ENCODE measurements at regions not wholly inside any gene's neighbourhood (a gene's known extent, or its start where the extent isn't known, plus 50 kb on each side); places are given as distances from the start of the nearest gene placed in this dataset.
"Not testable (repeated sequence)": the region's sequence is repeated elsewhere in the genome, so short reads cannot be mapped to it uniquely, and the experiment has no call there.

- no peak for TF ChIP-seq CTCF (IDR thresholded peaks at IDR 0.05; ENCODE audit: insufficient read depth, low read depth, low read length, missing control alignments)
- no peak for DNase-seq (ENCODE audit: low read depth)
- no peak overlapping the region for H3K4me3 ChIP-seq (ENCODE audit: low read length)
These were observed 106.6 kb upstream of the NCOR2 start for GRCh38 chr12:124673801-124674617.

- DNase-seq (ENCODE audit: low read depth); H3K4me3 ChIP-seq (ENCODE audit: low read length): not testable (repeated sequence)
These were observed 101.9 kb upstream of the NCOR2 start for GRCh38 chr12:124669271-124669721.

- no peak overlapping the region for H3K4me3 ChIP-seq (ENCODE audit: low read length)
- no peak for TF ChIP-seq CTCF (IDR thresholded peaks at IDR 0.05; ENCODE audit: insufficient read depth, low read depth, low read length, missing control alignments)
- no peak for DNase-seq (ENCODE audit: low read depth)
These were observed 101.2 kb upstream of the NCOR2 start for GRCh38 chr12:124668602-124669001.

- no peak for TF ChIP-seq CTCF (IDR thresholded peaks at IDR 0.05; ENCODE audit: insufficient read depth, low read depth, low read length, missing control alignments)
These were observed 100.3 kb upstream of the NCOR2 start for GRCh38 chr12:124667506-124668326.

GRCh38 chr12:124666722-124667259 lies 99.4 kb upstream of the NCOR2 start:
- H3K4me3 ChIP-seq (ENCODE audit: low read length), result no peak overlapping the region
- DNase-seq (ENCODE audit: low read depth), result no peak
- no peak for TF ChIP-seq CTCF (IDR thresholded peaks at IDR 0.05; ENCODE audit: insufficient read depth, low read depth, low read length, missing control alignments)

More at GRCh38 chr12:124667506-124668326, 100.3 kb upstream of the NCOR2 start:
- peak; percentile 37 for DNase-seq (ENCODE audit: low read depth)
- H3K4me3 ChIP-seq (ENCODE audit: low read length), result no peak overlapping the region

- TF ChIP-seq CTCF (IDR thresholded peaks at IDR 0.05; ENCODE audit: insufficient read depth, low read depth, low read length, missing control alignments), result no peak
- no peak for DNase-seq (ENCODE audit: low read depth)
- no peak overlapping the region for H3K4me3 ChIP-seq (ENCODE audit: low read length)
These were observed 98.1 kb upstream of the NCOR2 start for GRCh38 chr12:124665511-124665910.

Measured in epithelial cell of esophagus (primary cell).